ENCODE measurements at regions not wholly inside any gene's neighbourhood (a gene's known extent, or its start where the extent isn't known, plus 50 kb on each side); places are given as distances from the start of the nearest gene placed in this dataset.

GRCh38 chr12:111157486-111157885, 211.4 kb downstream of the PHETA1 start:
- Histone ChIP-seq H3K9me3 (no peaks in the 10 kb centered on the region), H3K4me1 (no peaks in the 10 kb centered on the region), H3K4me3 (no peak overlapping the region), H3K27ac (no peak overlapping the region), H3K4me2 (no peak overlapping the region)
- POLR2A ChIA-PET: no interaction called here
- DNase-seq (ENCODE audit: low read depth in 1 of 2, low spot score in 1 of 2) (no peak), ATAC-seq (no peak), FAIRE-seq (no peak)
- TF ChIP-seq, protein P1, sequence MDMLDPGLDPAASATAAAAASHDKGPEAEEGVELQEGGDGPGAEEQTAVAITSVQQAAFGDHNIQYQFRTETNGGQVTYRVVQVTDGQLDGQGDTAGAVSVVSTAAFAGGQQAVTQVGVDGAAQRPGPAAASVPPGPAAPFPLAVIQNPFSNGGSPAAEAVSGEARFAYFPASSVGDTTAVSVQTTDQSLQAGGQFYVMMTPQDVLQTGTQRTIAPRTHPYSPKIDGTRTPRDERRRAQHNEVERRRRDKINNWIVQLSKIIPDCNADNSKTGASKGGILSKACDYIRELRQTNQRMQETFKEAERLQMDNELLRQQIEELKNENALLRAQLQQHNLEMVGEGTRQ (IDR thresholded peaks at IDR 0.05): no peak
- TF ChIP-seq, protein P2, sequence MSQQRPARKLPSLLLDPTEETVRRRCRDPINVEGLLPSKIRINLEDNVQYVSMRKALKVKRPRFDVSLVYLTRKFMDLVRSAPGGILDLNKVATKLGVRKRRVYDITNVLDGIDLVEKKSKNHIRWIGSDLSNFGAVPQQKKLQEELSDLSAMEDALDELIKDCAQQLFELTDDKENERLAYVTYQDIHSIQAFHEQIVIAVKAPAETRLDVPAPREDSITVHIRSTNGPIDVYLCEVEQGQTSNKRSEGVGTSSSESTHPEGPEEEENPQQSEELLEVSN (IDR thresholded peaks at IDR 0.05; ENCODE audit: borderline replicate concordance, low read depth): no peak
- no peak for TF ChIP-seq ZC3H11A (IDR thresholded peaks at IDR 0.05)
- no peak for TF ChIP-seq CHD4 (IDR thresholded peaks at IDR 0.05; ENCODE audit: borderline replicate concordance)
- TF ChIP-seq CHD2 (IDR thresholded peaks at IDR 0.05; ENCODE audit: low read length, partially characterized antibody): no peak
- TF ChIP-seq CTCF (IDR thresholded peaks at IDR 0.05): no peak
- no peak for TF ChIP-seq SREBF2 (IDR thresholded peaks at IDR 0.05)
- no peak for TF ChIP-seq EHMT2 (IDR thresholded peaks at IDR 0.05; ENCODE audit: low read depth)
- no peak for TF ChIP-seq GATA3 (IDR thresholded peaks at IDR 0.05; ENCODE audit: borderline replicate concordance)
- TF ChIP-seq HEYL (CRISPR knock-in tag; IDR thresholded peaks at IDR 0.05): no peak
- TF ChIP-seq ESRRA (IDR thresholded peaks at IDR 0.05; ENCODE audit: borderline replicate concordance, low read length): no peak
- TF ChIP-seq ZSCAN20 (CRISPR knock-in tag; IDR thresholded peaks at IDR 0.05): no peak
- TF ChIP-seq NPAS2 (CRISPR knock-in tag; IDR thresholded peaks at IDR 0.05; ENCODE audit: borderline replicate concordance): no peak
- TF ChIP-seq, protein P3, sequence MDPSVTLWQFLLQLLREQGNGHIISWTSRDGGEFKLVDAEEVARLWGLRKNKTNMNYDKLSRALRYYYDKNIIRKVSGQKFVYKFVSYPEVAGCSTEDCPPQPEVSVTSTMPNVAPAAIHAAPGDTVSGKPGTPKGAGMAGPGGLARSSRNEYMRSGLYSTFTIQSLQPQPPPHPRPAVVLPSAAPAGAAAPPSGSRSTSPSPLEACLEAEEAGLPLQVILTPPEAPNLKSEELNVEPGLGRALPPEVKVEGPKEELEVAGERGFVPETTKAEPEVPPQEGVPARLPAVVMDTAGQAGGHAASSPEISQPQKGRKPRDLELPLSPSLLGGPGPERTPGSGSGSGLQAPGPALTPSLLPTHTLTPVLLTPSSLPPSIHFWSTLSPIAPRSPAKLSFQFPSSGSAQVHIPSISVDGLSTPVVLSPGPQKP (IDR thresholded peaks at IDR 0.05; ENCODE audit: low read depth, low read length): no peak
- TF ChIP-seq FOXS1 (CRISPR knock-in tag; IDR thresholded peaks at IDR 0.05): no peak
- CTCF ChIA-PET: interaction anchor here (0.7 to 4.6 kb wide), 7 partner anchors 11 to 264 kb away, joined by 3 to 31 read pairs (median 3); no protein-coding TSS in a partner anchor
- 7% methylated on average over 2 of the region's 2 CpGs for WGBS (ENCODE audit: missing lambda C conversion rate)

- Histone ChIP-seq H3K4me3 (no peak overlapping the region), H3K9me3 (no peaks in the 10 kb centered on the region), H3K27ac (no peak overlapping the region), H3K4me2 (no peak overlapping the region), H3K4me1 (no peaks in the 10 kb centered on the region)
- ChIA-PET CTCF (interaction anchor here (1.4 to 4.6 kb wide), 2 partner anchors 11 to 12 kb away, joined by 4 to 31 read pairs; no protein-coding TSS in a partner anchor), POLR2A (no interaction called here)
- DNase-seq (ENCODE audit: low read depth in 1 of 2, low spot score in 1 of 2): peak in 1 of 2 experiments; percentile 32
- peak in 1 of 2 experiments; percentile 69; a peak in 3 of 6 replicates for ATAC-seq
- no peak for TF ChIP-seq TP53 (CRISPR knock-in tag; IDR thresholded peaks at IDR 0.05)
- TF ChIP-seq POLR2A (IDR thresholded peaks at IDR 0.05; ENCODE audit: low read length): no peak
- TF ChIP-seq CTCF (IDR thresholded peaks at IDR 0.05): peak; percentile 16; the same call in 1 of the 3 replicates
- no peak for FAIRE-seq
- WGBS (ENCODE audit: missing lambda C conversion rate): 14% methylated on average over 3 of the region's 3 CpGs
These were observed 212.6 kb downstream of the PHETA1 start for GRCh38 chr12:111156304-111156703.

Measured in A549 (cell line).